Stimulated activated naive CD4-positive, alpha-beta T cell (primary cell): ENCODE measurements at regions not wholly inside any gene's neighbourhood (a gene's known extent, or its start where the extent isn't known, plus 50 kb on each side); places are given as distances from the start of the nearest gene placed in this dataset.
"Not testable (repeated sequence)": the region's sequence is repeated elsewhere in the genome, so short reads cannot be mapped to it uniquely, and the experiment has no call there.

Source experiments
- DNase-seq, 6 experiments: peaks; one replicate each; lab custom pipeline; 2025; lab: John Stamatoyannopoulos, UW

DNA sequence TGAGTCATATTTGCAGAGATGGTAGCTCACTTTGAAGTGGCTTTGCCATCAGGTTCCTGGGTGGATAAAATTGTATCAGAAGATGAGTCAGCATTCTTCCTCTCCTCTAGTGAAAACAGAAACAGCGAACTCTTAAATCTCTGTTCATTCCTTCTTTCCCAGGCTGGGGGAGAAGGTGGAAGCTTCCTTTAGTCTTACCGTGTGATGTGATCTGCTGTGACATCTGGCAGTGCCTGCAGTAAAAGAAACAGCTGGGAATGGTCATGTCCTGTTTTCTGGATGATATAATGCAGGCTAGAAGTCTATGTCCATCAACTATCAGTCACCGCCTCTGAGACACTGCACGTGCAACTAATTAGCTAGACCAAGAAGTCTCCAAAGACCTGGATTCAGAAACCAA, 171.6 kb downstream of the VAPA start:
- DNase-seq = no peak

DNA sequence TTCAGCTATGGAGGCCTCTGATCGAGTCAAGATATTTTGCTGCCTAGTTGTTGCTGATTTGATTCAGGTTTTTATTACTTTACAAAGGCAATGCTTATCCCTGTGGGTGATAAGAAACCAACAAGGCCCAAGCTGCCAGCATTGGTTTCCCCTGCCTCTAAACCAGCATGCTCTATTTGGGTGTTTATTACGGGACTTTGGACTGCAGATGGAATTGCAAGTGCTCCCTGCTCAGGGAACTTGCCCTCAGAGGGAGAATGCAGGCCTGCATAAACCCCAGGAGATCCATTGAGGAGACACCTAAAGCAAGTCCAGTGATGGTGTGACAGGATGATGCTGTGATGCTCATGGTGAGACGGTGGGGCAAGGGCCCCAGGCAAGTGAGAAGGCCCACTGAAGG, 172.1 kb downstream of the VAPA start:
- no peak for DNase-seq

DNA sequence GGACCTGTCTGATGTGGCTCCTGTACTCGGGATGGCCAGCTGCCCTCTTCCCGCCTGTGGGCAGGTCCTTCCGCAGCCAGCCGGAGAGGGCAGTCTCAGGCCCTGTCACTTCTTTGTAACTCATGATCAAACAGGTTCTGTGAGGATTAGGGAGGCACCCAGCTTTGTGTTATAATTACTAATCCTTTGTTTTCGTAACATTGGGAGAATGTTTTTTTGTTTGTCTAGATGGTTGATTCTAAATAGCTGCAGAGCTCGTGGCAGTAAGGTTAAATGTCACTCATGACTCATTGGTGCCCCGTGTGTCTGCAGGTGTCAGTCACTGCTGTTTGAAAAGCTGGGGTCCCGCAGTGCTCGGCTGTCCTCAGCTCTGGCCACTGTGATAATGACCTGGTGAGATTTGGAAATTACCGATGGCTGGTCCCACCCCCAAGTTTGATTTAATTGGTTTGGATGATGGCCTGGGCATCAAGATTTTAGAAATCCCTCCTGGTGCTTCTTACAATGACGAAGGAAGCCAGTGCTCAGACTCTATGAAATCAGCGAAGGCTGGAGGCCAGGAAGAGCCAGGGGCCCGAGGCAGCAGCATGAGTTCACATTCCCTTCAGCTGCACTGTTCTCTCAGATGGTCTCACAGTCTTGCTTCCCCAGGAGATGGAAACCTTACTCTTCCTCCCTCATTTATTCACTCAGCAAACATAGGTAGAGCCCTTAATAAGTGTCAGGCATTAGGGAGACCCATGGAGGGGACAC, 172.8 kb downstream of the VAPA start:
- no peak for DNase-seq

DNA sequence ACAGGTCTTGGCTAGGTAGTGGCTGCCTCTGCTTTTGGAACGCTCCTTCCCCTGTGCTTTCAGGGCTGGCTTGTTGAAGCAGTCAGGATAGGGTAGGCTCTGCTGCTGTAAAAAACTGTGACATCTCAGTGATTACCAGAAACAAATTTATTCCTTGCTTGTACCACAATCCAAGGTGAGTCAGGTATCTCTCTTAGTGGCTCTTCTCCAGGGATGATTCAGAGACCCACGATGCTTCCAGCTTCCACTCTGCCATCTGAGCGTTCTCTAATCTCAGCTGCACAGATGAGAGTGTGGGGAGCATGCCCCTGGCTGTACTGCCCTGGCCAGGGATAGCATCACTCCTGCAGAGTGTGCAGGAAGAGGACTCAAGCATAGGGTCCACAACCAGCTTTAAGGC, 174.9 kb downstream of the VAPA start:
- DNase-seq = no peak

DNA sequence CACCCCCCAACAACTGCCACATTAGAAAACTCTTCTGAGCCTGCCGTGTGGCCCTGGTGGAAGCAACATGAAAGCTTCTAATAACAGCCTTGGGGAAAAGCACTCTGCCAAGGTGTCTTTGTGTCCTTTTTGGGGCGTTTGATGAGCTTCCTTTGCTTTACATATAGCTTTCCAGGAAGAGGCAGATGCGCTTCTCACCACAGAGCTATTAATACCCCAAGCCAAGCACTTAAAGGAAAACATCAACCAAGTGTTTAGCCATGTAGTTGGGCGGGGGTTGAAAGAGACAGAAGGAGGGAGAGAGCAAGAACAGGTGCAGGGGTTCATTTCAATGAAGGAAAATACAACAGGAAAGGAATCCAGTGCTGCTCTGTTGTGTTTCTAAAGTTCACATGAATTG, 176.1 kb downstream of the VAPA start:
- no peak for DNase-seq

DNA sequence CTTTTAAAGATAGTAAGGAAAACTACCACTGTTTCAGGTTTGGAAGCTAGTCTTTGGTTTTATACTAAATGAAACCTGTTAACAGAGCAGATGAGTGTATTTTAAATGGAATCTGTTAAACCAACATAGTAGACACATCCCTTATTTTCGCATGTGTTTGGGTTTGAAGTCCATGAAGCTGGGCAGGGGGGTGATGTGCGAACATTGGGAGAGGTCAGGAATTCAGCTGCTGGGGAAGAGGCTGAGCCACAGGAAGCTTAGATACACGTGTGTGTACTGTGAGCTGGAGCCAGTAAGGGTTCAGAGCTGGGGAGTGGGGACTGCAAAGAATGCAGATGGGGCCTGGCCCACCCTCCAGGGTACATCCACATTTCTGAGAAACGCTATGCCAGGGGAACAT, 176.9 kb downstream of the VAPA start:
- DNase-seq = no peak

DNA sequence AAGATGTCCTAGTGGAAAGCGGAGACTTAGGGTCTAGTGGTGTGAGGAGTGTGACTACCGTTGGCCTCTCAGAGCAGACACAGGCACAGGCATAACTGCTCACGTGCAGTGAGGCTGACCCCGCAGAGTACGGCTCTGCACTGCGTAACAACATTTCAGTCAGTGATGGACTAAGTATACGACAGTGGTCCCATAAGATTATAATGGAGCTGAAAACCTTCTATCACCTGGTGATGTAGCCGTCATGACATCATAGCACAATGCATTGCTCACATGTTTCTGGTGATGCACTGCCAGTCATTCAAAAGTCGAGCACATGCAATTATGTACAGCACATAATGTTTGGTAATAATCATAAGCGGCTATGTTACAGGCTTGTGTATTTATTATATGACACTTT, 179.6 kb downstream of the VAPA start:
- no peak for DNase-seq

DNA sequence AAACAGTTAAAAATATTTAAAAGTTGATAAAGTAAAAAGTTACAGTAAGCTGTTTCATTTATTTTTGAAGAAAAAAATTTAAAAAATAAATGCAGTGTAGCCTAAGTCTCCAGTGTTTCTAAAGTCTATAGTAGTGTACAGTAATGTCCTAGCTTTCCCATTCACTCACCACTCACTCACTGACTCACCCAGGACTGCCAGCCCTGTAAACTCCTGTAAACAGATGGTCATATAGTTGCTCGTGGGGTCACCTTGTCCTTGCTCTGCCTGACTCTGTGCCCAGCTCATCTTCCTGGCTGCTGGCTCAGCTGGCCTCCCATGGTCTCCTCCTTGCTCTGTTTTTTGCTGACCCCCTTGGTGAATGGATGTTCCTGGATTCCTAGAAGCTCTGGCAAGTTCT, 180.3 kb downstream of the VAPA start:
- DNase-seq = no peak

DNA sequence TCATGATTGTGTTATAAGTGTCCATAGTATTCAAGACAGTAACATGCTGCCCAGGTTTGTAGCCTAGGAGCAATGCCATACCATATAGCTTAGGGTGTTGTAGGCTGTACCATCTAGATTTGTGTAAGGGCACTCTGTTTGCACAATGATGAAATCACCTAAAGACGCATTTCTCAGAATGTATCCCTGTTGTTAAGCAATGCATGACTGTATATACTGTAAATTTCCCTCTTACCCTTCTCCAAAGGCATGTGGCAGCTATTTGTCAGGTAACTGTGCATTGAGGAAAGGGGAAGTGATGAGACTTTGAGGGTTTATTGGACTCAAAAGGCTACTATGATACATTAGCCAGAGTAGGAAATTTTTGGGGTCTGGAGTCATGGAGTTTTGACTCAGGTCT, 180.8 kb downstream of the VAPA start:
- DNase-seq = no peak

DNA sequence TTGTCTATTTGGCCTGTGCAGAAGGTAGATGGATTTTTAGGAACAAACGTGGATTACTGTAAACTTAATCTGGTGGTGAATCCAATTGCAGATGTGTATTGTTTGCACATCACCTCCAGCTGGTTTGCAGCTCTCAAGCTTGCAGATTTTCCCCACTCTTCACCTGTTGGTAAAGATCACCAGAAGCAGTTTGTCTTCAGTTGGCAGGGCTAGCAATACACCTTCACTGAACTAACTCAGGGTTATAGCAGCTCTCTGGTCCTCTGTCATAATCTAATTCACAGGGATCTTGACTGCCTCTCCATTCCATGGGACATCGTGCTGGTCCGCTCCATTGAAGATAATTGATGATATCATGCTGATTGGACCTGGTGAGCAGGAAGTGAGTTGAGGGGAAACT, 181.5 kb downstream of the VAPA start:
- DNase-seq = no peak

DNA sequence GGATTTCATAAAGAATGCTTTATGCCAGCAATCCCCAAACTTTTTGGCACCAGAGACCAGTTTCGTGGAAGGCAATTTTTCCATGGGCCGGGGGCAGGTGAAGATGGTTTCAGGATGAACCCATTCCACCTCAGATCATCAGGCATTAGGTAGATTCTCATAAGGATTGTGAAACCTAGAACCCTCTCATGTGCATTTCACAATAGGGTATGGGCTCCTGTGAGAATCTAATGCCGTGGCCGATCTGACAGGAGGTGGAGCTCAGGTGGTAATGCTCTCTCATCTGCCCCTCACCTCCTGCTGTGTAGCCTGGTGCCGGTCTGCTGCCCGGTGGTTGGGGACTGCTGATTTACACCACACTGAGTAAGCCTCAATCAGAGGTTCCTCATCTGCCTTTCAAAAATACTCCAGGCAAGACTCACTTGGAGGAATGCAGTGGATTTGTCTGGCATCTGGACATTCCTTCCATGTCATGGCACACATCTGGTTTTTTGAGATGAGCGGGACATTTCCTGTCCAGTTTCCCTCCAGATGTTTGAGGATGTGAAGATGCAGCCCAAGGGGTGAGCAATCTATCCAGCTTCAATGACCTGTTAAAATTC, 185.8 kb downstream of the VAPA start:
- no peak for DNase-seq

DNA sequence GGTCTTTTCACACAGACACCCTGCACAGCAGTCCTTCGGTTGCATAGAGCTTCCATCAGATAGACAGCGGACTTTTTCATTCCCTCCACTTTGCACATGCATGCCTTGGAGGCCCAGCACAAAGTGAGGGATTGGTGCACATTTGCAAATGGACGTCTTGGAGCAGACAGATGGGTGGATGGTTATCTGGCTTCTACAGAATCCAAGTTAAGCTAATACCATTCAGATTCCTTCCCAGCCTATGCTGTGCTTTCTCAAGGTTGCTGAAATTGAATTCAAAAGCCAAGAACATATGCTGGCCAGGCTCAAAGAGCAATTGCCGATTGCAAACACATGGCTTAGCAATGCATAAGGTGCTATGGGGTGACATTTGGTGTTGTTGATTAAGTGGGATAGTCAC, 186.4 kb downstream of the VAPA start:
- no peak for DNase-seq

DNA sequence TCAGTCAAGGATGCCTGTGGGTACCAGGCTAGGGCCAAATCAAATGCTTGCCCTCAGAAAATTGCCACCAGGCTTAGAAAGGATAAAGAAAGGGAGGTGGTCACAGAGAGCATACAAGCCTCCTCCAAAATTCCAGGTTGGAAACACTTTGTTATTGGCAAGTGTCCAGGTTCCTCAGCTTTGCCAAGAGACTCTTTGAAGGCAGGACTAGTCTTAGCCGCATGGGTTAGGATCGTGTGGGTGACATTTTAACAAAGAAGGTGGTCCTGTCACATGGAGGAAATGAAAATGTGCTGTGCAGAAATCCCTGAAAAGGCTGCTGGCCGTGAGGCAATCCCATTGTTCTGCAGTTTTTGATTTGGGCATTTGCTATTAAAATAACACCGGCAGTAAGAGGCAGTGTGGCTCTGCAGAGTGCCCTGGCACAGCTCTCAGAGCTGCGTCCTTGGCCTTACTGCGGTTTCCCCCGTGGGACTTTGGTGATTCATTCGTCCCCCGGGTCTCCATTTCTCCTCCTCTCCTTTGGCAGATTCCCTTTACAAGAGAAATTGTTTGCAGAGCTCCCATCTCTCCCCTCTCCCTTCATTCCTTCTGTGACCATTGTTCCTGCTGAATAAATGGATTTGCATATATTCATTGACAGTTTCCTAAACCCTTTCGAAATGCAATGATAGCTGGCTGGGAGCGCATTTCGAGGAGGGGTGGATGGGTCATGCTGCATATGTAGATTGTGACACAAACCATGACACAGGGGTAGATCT, 187.3 kb downstream of the VAPA start:
- DNase-seq = no peak

DNA sequence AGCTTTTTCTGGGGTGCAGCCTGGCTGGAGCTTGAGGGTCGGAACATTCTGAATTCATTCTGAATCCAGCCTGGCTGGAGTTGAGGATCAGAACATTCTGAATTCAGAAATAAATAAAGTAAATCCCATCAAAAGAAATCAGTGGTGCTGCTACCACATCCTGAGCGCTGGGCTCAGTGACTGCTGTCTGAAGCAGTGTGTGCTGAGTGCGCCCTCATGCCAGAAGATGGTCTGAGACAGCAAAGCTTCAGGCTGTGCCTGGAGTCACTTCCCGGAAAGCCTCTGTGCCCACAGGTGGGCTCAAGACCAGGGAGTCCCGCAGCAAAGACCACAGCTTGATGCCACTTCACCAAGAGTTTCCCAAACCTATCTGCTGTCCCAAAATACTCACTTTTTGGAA, 187.9 kb downstream of the VAPA start:
- no peak for DNase-seq

DNA sequence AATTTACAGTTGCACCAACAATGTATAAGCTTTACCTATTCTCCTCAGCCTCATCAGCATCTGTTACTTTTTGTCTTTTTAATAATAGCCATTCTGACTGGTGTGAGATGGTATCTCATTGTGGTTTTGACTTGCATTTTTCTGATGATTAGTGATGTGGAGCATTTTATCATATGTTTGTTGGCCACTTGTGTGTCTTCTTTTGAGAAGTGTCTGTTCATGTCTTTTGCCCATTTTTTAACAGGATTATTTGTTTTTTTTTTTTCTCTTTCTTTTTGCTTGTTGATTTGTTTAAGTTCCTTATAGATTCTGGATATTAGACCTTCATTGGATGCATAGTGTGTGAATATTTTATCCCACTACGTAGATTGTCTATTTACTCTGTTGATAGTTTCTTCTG, 191.3 kb downstream of the VAPA start:
- not testable (repeated sequence) for DNase-seq

DNA sequence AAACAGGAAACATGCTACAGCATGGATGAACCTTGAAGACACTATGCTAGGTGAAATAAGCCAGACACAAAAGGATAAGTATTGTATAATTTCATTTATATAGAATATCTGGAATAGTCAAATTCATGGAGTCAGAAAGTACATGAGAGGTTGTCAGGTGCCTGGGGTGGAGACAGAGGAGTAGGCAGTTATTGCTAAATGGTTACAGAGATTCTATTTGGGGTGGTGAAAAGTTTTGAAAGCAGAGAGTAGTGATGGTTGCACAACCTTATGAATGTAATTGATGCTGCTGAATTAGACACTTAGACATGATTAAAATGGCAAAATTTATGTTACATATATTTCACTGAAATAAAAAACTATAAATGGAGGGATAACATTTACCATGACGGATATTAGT, 197.4 kb downstream of the VAPA start:
- DNase-seq = no peak

DNA sequence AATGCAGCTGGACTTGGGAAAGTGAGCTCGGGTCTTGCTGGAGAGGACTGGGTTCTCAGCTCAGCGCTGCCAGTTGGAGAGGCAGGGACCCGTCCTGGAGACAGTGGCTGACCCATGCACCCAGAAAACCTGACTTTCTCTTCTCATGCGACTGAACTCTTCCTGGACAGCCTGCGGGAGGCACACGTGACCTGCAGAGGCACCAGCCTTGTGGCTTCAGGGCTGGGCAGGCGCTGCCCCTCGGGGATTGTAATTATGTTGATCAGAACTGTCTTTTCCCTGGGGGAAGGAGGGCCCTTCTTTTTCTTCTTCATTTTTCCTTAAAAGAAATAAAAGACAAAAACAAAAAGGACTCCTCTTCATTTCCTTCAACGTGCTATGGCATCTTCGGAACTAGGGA, 198.1 kb downstream of the VAPA start:
- no peak for DNase-seq

DNA sequence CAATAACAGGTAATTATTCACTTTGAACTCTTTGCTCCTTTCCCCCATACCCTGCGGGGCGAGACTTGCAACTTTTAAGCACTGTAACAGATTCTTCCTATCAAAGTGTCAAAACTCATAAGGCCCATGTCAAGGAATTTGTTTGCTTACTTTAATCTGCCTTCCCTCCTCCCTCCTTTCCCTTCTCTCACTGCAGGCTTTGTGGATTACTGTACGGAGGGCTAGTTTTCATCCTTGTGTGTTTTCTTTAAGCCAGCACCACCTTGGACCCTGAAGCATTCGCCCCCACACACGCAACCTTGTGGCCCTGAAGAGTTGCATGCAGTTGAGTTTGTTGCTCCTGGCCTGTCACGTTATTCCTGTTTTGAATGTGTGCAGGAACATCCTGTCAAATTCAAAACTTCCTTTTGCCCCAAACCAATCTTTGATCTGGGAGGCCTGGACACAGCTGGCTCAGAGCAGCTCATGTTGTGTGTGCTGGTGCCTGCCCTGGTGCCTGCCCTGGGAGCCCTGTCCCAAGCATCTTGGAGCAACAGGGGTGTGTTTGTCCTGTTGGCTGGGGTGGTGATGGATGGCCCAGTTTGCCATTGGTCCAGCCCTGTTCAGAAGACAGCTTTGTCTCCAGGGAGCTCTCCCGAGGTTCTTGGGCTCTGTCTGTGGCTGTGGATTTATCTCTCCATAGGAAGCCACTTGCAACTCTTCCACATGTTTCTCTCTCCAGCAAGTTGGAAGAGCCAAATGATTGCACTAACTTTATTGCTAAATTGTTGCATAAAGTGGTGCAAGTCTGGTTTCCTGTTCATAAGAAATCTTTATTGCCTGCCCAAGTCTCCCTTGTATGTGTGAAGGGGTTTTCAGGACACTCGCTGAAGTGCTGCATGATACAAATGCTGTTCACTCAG, 199.6 kb downstream of the VAPA start:
- no peak for DNase-seq

DNA sequence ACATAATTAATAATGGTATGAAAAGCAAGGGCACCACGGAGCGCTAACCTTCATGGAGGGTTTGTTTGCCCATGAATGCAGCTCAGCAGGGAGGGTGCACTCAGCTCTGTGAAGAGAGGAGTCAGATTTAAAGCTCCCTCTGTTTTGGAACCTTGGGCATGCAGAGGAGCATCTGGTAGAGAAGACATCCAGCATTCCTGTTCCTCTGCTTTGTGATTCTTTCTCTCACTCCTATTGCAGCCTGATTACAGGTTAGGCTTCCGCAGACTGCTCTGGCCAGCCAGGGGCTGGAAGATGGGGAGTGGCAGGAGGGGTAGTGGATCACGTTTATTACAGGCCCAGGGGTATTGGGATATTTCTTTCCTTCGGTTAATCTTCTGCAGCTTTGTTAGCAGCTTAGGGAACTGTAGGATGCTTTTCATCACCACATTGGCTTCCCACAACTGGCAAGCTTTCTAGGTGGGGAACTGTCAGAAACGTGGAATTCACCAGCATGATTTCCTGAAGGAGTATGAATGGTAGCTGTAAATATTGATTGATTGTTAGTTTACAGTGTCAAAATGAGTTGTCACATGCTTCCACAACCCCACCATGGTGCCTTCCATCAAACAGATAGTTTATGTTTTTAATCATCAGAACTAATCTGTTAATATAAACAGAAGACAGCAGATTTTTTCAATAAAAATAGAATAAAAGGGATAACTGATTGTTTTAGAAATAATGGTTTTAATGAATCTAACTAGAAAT, 201.1 kb downstream of the VAPA start:
- DNase-seq = no peak

DNA sequence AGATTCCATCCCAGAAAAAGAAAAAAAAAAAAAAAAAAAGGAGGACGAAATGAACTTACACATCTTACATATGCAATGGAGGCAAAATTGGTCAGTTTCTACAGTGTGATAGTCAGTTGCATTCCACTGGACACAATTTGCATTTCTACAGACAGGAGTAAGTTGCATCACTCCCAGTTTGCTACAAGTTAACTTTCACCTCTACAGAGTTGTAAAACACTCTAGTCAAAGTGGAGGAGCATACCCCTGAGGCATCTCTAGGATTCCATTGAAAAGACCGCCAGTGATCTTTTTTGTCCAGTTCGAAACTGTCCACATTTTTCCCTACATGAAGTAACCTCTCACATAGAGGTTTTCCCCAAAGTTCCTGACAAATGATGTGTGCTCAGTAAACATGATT, 202.8 kb downstream of the VAPA start:
- no peak for DNase-seq

DNA sequence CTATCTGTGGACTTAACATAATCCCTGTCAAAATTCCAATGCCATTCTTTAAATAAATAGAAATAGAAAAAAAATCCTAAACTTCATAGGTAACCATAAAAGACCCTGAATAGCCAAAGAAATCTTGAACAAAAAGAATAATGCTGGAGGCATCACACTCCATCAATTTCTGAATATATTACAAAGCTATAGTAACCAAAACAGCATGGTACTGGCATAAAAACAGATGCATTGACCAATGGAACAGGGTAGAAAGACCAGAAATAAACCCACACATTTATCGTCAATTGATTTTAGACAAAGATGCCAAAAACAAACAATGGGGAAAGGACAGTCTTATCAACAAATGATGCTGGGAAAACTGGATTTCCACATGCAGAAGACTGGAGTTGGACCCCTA, 205.7 kb downstream of the VAPA start:
- DNase-seq = no peak

DNA sequence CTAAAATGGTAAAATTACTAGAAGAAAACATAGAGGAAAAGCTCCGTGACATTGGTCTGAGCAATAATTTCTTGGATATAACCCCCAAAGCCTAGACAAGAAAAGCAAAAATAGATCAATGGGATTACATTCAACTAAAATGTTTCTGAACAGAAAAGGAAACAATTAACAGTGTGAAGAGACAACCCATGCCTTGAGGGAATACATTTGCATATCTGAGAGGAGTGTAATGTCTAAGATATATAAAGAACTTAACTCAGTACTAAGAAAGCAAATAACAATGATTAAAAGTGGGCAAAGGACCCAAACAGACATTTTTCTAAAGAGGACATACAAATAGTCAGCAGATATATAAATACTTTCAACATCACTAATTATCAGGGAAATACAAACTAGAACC, 206.2 kb downstream of the VAPA start:
- no peak for DNase-seq
